ENCODE measurements at regions not wholly inside any gene's neighbourhood (a gene's known extent, or its start where the extent isn't known, plus 50 kb on each side); places are given as distances from the start of the nearest gene placed in this dataset.

DNA sequence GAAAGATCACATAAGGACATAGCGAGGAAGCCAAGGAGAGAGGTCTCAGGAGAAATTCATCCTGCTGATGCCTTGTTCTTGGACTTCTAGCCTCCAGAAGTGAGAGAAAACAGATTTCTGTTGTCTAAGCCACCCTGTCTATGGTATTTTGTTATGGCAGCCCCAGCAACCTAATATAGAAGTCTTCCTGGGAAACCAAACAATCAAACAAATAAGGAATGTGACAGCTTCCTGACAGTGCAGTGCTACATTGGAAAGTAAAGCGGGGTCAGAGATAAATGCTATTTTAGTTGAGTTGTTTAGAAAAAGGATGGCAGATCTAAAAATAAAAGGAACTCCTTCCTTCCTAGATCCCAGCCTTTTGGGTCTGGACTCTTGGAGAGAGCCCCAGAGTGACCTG, 443.2 kb upstream of the GYPC start:
- no peaks in the 10 kb centered on the region for H3K36me3 ChIP-seq
- no peak for ATAC-seq (ENCODE audit: low FRiP score in 2 of 2)
- no peak overlapping the region for H3K27ac ChIP-seq
- no peaks in the 10 kb centered on the region for H3K9me3 ChIP-seq
- no peak for DNase-seq
- no peak overlapping the region for H3K4me3 ChIP-seq
- WGBS, 2 donors, result 65 to 71% methylated on average over 2 of the region's 2 CpGs
- no peaks in the 10 kb centered on the region for H3K4me1 ChIP-seq
- H3K27me3 ChIP-seq, result no peaks in the 10 kb centered on the region
- TF ChIP-seq, protein P1, sequence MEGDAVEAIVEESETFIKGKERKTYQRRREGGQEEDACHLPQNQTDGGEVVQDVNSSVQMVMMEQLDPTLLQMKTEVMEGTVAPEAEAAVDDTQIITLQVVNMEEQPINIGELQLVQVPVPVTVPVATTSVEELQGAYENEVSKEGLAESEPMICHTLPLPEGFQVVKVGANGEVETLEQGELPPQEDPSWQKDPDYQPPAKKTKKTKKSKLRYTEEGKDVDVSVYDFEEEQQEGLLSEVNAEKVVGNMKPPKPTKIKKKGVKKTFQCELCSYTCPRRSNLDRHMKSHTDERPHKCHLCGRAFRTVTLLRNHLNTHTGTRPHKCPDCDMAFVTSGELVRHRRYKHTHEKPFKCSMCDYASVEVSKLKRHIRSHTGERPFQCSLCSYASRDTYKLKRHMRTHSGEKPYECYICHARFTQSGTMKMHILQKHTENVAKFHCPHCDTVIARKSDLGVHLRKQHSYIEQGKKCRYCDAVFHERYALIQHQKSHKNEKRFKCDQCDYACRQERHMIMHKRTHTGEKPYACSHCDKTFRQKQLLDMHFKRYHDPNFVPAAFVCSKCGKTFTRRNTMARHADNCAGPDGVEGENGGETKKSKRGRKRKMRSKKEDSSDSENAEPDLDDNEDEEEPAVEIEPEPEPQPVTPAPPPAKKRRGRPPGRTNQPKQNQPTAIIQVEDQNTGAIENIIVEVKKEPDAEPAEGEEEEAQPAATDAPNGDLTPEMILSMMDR (IDR thresholded peaks at IDR 0.05), result no peak
- TF ChIP-seq POLR2AphosphoS5 (IDR thresholded peaks at IDR 0.05), result no peak
- TF ChIP-seq EP300 (IDR thresholded peaks at IDR 0.05), result no peak
- no peak for TF ChIP-seq POLR2A (IDR thresholded peaks at IDR 0.05)

DNA sequence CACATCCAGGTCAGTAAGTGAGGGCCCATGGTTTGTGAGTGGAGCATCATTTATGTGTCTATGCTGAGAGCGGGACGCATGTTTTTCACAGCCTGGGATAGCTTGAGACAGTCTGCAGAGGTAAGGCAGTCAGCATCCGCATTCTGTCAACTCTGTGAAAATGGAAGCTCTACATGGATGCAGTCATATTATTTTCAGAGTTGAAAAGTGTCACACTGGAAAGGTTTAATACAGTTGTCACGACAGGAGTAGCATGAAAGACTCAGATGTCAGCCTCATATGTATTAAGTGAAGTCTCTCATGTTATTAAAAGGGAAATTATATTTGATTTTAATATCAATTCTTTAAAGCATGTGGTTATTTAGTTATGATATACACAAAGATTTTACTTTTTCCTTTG, 436.9 kb upstream of the GYPC start:
- 93 to 97% methylated on average over 4 of the region's 4 CpGs for WGBS, 2 donors
- DNase-seq, result no peak
- no peaks in the 10 kb centered on the region for H3K36me3 ChIP-seq
- no peak overlapping the region for H3K4me3 ChIP-seq
- no peak overlapping the region for H3K27ac ChIP-seq
- no peaks in the 10 kb centered on the region for H3K27me3 ChIP-seq
- no peaks in the 10 kb centered on the region for H3K4me1 ChIP-seq
- TF ChIP-seq POLR2AphosphoS5 (IDR thresholded peaks at IDR 0.05) (no peak), EP300 (IDR thresholded peaks at IDR 0.05) (no peak), POLR2A (IDR thresholded peaks at IDR 0.05) (no peak)
- TF ChIP-seq, protein P1 (IDR thresholded peaks at IDR 0.05), result no peak
- no peak for ATAC-seq (ENCODE audit: low FRiP score in 2 of 2)
- no peaks in the 10 kb centered on the region for H3K9me3 ChIP-seq

DNA sequence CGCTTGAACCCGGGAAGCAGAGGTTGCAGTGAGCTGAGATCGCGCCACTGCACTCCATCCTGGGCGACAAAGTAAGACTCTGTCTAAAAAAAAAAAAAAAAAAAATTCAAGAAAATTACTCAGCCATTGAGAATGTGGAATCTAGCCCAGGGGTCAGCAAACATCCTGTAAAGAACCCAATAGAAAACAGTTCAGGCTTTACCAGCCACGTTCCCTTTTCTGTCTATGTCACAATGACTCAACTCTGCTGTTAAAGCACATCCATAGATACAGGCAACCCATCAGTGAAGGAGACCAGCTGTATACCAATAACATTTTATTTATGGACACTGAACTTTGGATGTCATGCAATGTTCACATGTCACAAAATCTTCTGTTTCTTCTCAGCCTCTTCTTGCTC, 435.6 kb upstream of the GYPC start:
- WGBS, 2 donors, result 68 to 81% methylated on average over 6 of the region's 6 CpGs
- DNase-seq (no peak), ATAC-seq (ENCODE audit: low FRiP score in 2 of 2) (no peak)
- TF ChIP-seq, protein P1 (IDR thresholded peaks at IDR 0.05), result no peak
- TF ChIP-seq POLR2A (IDR thresholded peaks at IDR 0.05) (no peak), EP300 (IDR thresholded peaks at IDR 0.05) (no peak), POLR2AphosphoS5 (IDR thresholded peaks at IDR 0.05) (peak in 1 of 2 donors; percentile 26)
- H3K4me3 ChIP-seq, result no peak overlapping the region
- H3K9me3 ChIP-seq, result no peaks in the 10 kb centered on the region
- H3K4me1 ChIP-seq, result no peaks in the 10 kb centered on the region
- no peak overlapping the region for H3K27ac ChIP-seq
- H3K36me3 ChIP-seq, result no peaks in the 10 kb centered on the region
- no peaks in the 10 kb centered on the region for H3K27me3 ChIP-seq

DNA sequence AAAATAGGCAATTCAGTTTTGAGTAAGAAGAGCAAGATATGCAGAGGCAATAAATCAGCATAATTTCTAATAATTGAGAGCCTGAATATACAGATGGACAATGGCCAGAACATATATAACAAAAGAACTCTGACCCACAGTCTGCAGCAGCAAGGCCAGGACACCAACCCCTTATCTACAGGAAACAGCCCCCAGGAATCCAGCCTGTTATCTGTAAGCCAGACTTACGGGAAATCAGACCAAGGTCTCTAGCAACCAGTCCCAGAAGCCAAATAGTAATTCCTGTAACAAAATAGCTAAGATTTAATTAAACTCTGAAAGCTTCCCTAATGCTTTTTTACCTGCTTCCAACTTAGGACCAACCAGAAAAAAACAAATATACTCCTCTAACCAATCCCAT, 434.5 kb upstream of the GYPC start:
- Histone ChIP-seq H3K4me3 (no peak overlapping the region), H3K27ac (no peak overlapping the region), H3K9me3 (no peaks in the 10 kb centered on the region), H3K36me3 (no peaks in the 10 kb centered on the region), H3K27me3 (no peaks in the 10 kb centered on the region), H3K4me1 (no peaks in the 10 kb centered on the region)
- ATAC-seq (ENCODE audit: low FRiP score in 2 of 2) (no peak), DNase-seq (no peak)
- TF ChIP-seq EP300 (IDR thresholded peaks at IDR 0.05), result no peak
- TF ChIP-seq POLR2A (IDR thresholded peaks at IDR 0.05), result no peak
- TF ChIP-seq, protein P1 (IDR thresholded peaks at IDR 0.05), result no peak
- no peak for TF ChIP-seq POLR2AphosphoS5 (IDR thresholded peaks at IDR 0.05)
- WGBS, 2 donors, result 29 to 56% methylated on average over 1 of the region's 1 CpG

DNA sequence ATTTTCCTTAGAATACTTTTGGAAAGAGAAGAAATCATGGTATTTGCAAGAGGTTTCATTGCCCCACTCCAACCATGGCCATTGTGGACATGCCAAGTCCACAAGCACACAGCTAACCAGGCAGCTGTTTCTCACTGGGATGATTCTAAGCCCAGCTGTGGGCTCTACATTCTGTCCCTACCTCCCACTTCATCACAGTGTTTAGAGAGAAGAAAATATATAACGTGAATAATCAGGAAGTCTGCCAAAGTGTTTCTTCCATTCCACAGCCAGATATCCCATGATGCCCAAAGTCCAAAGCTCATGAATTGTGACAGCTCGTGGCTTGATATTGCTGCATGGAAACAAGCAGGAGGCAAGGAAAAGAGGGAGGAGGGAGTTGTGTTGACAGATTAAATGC, 433.7 kb upstream of the GYPC start:
- WGBS, 2 donors, result 49 to 61% methylated on average over 2 of the region's 2 CpGs
- TF ChIP-seq POLR2AphosphoS5 (IDR thresholded peaks at IDR 0.05) (no peak), POLR2A (IDR thresholded peaks at IDR 0.05) (no peak), EP300 (IDR thresholded peaks at IDR 0.05) (no peak)
- TF ChIP-seq, protein P1 (IDR thresholded peaks at IDR 0.05), result no peak
- Histone ChIP-seq H3K4me3 (no peak overlapping the region), H3K27me3 (no peaks in the 10 kb centered on the region), H3K36me3 (no peaks in the 10 kb centered on the region), H3K27ac (no peak overlapping the region), H3K9me3 (no peaks in the 10 kb centered on the region), H3K4me1 (no peaks in the 10 kb centered on the region)
- ATAC-seq (ENCODE audit: low FRiP score in 2 of 2) (peak in 1 of 2 donors; percentile 38), DNase-seq (no peak)
